ENCODE measurements at regions not wholly inside any gene's neighbourhood (a gene's known extent, or its start where the extent isn't known, plus 50 kb on each side); places are given as distances from the start of the nearest gene placed in this dataset.
A peak's percentile ranks its signal among the peaks of the same experiment; 100 is the strongest.
"Not testable (repeated sequence)": the region's sequence is repeated elsewhere in the genome, so short reads cannot be mapped to it uniquely, and the experiment has no call there.

GRCh38 chr1:227416156-227416830 lies 98.0 kb upstream of the CDC42BPA start:
- no peak for DNase-seq (ENCODE audit: low read depth)

DNA sequence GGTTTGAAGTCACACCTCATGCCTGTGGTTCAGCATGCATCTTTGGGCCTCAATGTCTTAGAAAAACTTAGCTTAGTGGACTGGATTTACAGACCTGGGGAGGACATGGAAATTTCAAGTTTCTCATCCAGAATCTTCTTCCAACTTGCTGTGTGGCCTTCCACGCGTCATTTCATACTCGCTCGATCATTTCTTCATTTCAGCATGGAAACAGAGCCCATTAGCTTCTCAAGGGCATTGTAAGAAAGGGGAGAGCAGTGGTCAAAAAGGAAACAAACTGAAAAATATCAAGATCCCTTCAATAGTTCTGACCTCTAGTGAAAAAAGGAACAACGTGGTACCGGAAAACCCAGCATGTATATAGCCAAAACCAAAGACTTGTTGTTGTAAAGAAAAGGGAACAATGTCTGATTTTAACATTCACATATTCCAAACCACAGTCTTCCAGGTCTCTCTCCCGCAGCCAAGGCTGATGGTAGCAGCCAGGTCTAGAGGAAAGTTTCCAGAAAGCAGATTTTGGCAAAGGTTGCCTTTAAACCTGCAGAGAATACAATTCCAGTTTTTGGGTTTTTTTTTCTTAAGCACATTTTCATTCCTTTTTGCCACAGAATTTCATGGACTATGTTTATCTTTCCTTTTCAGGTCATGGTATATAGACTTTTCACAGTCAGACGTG lies 97.0 kb upstream of the CDC42BPA start:
- DNase-seq (ENCODE audit: low read depth), result no peak

- no peak for DNase-seq (ENCODE audit: low read depth)
Measured at GRCh38 chr1:227411066-227411465, 92.8 kb upstream of the CDC42BPA start.

- DNase-seq (ENCODE audit: low read depth), result not testable (repeated sequence)
Measured at GRCh38 chr1:227406332-227406731, 88.0 kb upstream of the CDC42BPA start.

DNA sequence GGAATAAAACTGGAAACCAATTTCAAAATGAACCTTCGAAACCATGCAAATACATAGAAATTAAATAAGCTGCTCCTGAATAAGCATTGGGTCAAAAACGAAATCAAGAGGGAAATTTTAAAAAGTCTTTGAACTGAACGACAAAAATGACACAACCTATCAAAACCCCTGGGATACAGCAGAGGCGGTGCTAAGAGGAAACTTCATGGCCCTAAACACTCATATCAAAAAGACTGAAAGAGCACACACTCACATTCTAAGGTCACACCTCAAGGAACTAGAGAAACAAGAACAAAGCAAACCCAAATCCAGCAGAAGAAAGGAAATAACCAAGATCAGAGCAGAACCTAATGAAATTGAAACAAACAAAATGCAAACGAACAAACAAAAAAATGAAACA lies 85.2 kb upstream of the CDC42BPA start:
- DNase-seq (ENCODE audit: low read depth), result no peak

DNA sequence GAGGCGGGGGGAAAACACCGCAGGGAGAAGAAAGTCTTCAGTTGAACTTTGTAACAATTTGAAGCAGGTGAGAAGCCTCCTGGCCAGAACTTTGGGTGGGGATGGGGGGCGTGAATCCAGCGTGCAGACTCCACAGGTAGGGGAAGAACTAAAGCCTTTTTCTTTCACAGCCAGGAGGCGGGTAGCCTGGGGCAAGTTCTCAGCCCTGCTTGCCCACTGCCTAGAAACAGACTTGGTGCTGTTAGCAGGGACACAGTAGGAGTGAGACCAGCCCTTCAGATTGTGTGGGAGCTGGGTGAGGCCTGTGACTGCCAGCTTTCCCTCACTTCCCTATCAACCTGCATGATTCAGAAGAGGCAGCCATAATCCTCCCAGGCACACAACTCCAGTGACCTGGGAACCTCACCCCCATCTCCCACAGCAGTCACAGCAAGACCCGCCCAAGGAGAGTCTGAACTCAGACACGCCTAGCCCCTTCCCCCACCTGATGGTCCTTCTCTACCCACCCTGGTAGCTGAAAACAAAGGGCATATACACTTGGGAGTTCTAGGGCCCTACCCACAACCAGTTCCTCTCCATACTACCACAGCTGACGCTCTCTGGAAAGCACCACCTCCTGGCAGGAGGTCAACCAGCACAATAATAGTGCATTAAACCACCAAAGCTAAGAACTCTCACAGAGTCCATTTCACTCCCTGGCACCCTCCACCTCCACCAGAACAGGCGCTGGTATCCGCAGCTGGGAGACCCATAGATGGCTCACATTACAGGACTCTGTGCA lies 83.5 kb upstream of the CDC42BPA start:
- no peak for DNase-seq (ENCODE audit: low read depth)

- DNase-seq (ENCODE audit: low read depth), result no peak
Measured at GRCh38 chr1:227399152-227399730, 80.9 kb upstream of the CDC42BPA start.

DNA sequence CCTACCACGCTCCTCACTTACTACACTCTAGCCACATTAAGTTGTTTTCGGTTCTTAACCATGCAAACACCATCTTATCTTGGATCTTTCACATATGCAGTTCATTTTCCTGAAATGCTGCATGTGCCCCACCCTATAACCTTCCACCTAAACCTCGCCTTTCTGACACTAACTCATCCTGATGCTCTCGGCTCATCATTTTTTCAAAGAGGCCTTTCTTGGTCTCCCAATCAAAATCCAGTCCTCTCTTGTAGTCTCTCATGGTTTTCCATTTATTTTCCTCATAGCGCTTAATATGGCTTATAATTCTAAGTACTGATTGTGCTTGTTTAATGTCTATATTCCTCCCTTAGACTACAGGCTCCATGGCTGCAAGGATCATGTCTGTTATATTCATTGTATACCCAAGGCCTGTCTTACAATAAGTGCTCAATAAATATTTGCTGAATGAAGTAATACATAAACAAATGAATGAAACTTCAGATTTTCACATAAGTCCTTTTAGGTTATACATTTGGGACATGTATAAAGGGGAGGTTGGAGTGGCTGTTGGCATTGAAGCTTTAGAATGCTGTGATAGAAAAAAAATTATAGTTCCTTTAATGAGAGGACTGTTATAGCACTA lies 79.2 kb upstream of the CDC42BPA start:
- DNase-seq (ENCODE audit: low read depth), result no peak

DNA sequence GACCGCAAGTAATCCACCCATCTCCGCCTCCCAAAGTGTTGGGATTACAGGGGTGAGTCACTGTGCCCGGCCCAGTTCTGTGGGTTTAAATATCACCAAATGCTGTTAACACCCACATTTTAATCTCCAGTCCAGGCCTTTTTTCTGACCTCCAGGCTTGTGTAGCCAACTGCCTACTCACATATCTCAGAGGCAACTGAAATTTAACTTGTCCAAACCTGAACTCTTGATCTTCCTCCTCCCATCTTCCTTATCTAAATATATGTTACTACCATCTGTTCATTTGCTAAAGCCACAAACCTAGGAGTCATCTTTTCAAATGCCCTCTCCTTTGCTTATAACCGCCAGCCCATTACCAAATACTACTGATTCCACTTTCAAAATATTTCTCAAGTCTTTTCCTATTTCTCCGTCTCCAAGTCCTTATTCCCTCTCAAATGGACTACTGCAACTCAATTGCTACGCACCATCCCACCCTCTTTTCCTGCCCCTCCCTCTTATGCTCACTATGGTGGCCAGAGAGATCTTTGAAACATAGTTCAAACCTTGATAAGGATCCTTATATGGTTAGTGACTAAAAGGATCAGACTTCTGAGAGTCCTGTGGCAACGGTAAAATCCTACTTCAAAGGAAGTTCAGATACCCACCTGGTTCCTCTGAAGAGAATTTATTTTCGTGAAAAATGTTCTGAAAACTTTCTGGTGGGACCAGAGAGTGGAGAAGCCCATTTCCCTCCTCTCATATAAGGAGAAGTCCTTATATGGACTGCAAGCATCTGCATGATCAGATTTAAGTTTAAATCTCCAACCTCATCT lies 78.5 kb upstream of the CDC42BPA start:
- peak; percentile 77 for DNase-seq (ENCODE audit: low read depth)

- peak; percentile 48 for DNase-seq (ENCODE audit: low read depth)
Measured at GRCh38 chr1:227395426-227396028, 77.2 kb upstream of the CDC42BPA start.

- DNase-seq (ENCODE audit: low read depth), result no peak
Measured at GRCh38 chr1:227392984-227393764, 74.9 kb upstream of the CDC42BPA start.

GRCh38 chr1:227391879-227392278 lies 73.6 kb upstream of the CDC42BPA start:
- no peak for DNase-seq (ENCODE audit: low read depth)

DNA sequence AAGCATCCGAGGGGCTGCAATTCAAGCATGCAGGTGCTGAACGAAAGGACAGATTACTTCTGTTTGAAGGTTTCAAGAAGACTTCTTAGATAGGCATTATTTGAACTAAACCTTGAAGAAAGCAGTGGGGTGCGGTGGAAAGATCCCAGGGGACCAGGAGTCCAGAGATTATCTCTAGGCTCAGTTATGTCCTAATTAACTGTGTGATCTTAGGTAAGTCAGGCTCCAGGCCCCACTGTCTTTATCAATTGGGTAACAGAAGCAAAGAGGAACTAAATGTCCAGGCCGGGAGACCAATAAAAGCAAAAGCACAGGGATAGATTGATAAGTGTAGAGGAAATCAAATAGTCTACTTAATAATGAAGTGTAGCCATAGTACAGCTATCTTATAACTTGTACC lies 72.9 kb upstream of the CDC42BPA start:
- no peak for DNase-seq (ENCODE audit: low read depth)

- DNase-seq (ENCODE audit: low read depth), result no peak
Measured at GRCh38 chr1:227390525-227390924, 72.2 kb upstream of the CDC42BPA start.

DNA sequence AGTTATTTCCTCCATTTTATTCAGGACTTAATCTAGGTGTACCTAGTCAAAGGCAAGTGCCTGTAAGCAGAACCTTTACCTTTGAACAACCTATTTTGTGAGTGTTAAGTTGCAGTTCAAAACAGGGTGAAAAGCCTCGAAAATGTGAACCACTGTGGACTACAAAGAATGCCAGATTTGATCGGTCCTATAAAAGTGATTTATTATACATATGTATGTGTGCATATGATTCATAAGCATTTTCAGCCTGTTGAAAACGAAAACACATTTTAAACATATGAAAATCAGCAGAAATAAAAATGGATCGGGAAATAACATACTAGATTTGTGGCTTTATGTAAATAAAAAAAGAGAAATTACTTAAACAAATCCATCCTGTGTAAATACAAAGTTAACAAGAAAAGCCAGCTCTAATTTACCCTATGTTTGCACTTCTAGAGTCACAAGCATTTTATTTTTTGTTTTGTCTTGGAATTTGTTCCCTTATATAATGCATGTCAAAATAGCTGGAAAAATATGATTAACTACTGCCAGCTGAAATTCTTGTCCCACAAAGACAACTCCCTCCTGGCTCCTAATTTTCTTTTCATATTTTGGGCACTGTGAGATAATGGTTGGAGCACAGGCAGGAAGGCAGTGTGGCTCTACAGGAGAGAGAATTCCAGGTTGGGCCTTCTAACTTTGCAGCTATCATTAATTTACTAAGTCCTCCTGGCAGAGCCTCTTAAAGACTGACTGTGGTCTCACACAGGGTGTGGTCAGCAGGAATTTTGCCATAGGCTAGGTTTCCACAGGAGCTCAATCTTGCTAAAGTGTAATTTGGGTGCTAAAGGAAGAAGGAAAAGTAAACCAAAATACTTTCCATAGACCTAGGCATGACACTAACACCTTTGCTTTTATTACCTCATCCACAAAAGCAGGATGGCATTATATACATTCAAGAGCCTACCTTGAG lies 70.2 kb upstream of the CDC42BPA start:
- no peak for DNase-seq (ENCODE audit: low read depth)

GRCh38 chr1:227379555-227379892 lies 61.2 kb upstream of the CDC42BPA start:
- no peak for DNase-seq (ENCODE audit: low read depth)

DNA sequence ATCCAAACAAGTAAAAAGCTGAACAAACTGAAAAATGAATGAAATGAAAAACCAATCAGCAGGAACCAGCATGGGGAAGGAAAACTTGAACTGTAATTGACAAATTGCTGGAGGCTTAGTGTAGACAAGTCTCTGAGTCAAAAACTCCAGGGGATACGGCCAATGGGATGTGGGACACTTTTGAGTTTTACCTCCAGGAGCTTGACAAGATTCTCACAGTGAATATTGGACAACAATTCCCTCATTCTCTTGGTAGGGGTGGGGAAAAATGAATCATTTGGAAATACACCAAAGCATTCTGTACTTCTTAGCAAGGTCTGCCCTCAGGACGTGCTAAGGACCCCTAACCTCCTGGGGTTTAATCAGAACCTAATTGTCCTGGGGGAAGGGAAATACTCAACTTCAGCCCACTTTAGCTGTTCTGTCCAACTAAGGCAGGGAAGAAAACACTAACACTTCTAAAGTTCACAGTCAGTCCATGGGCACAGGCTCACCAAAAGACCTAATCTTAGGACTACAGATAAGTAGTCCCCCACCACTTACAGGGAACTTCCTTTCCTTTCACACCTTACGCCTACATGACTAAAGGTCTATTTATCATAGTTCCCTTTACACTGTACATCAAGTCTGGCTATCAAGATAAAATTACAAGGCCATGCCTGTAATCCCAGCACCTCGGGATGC lies 60.7 kb upstream of the CDC42BPA start:
- DNase-seq (ENCODE audit: low read depth), result peak; percentile 38

DNA sequence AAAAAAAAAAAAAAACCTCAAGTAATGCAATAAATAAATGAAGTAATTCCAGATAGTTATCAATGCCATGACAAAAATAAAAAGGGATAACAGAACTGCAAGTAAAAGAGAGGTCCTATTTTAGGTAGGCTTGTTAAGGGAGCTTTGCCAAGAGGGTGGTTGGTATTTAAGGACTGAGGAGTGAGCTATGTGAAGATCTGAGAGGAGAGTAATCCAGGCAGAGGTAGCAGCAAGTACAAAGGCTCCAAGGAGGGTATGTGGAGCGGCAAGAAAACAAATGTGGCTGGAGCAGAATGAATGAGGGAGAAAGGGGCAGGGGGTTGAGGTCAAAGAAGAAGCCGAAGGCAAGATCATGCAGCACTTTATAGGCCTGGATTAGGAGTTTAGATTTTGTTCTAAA lies 59.9 kb upstream of the CDC42BPA start:
- no peak for DNase-seq (ENCODE audit: low read depth)
